ENCODE measurements at regions not wholly inside any gene's neighbourhood (a gene's known extent, or its start where the extent isn't known, plus 50 kb on each side); places are given as distances from the start of the nearest gene placed in this dataset.
A peak's percentile ranks its signal among the peaks of the same experiment; 100 is the strongest.
"Not testable (repeated sequence)": the region's sequence is repeated elsewhere in the genome, so short reads cannot be mapped to it uniquely, and the experiment has no call there.

- no peak for DNase-seq (ENCODE audit: low spot score)
These were observed 1344.3 kb downstream of the ADGRL3 start for GRCh38 chr4:62544428-62544827.

- DNase-seq (ENCODE audit: low spot score), result no peak
These were observed 1342.9 kb downstream of the ADGRL3 start for GRCh38 chr4:62543002-62543401.

- DNase-seq (ENCODE audit: low spot score), result no peak
These were observed 1333.4 kb downstream of the ADGRL3 start for GRCh38 chr4:62533573-62533972.

DNA sequence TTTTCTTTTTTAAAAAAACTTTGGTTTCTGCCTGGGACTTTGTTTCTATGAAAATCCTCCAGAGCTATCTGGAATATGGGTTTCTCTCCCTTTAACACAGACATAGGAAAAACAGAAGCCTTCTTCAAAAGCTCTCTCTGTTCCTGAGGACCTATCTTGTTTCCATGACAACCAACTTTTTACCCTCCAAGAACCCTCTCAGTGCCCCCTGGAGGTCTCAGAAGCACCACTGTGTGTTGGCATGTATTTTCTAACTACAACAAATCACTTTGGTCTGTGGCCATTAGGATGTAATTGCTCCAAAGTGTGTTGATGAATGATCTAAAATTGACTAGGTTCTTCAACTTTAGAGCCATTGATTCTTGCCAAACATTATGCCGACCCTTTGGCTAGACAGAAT is 1331.6 kb downstream of the ADGRL3 start:
- DNase-seq (ENCODE audit: low spot score), result peak; percentile 1

DNA sequence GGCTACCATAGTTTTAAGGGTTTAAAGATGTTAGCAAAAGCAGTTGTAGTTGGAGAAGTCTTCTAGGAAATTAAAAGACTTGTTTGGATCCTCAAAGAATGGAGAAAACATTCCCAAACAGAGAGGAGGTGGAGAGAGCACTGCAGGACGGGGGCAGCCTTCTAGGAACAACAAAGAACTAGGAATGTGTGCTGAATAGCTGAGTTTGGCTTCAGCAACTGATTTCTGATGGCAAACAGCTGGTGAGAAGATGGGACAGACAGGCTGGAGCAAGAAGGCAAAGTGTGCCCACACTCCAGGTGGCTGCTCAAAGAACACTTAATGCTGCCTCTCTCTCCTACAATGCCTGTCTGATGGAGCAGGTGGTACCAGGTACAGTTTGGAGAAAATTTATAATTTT is 1331.1 kb downstream of the ADGRL3 start:
- no peak for DNase-seq (ENCODE audit: low spot score)

GRCh38 chr4:62528874-62529273 is 1328.7 kb downstream of the ADGRL3 start:
- no peak for DNase-seq (ENCODE audit: low spot score)

GRCh38 chr4:62526671-62527070 is 1326.5 kb downstream of the ADGRL3 start:
- no peak for DNase-seq (ENCODE audit: low spot score)

DNA sequence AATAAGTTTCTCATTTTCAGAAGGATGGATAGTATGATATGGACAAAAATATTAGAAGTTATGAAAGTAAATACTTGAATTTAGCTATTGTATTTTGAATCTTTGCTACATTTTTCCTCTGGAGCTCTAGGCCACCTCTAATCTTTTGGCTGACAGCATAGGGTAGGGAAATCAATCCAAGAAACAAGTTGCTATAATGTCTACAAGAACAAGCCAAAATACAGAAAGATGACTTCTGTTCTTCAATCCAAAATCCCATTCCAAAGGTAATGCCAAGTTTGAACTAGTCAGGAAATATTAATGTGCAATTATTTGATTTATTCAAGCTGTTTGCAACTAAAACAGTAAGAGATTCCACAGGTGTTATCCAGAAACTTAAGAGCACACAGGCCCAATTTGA is 1323.1 kb downstream of the ADGRL3 start:
- no peak for DNase-seq (ENCODE audit: low spot score)

GRCh38 chr4:62522273-62522672 is 1322.1 kb downstream of the ADGRL3 start:
- no peak for DNase-seq (ENCODE audit: low spot score)

DNA sequence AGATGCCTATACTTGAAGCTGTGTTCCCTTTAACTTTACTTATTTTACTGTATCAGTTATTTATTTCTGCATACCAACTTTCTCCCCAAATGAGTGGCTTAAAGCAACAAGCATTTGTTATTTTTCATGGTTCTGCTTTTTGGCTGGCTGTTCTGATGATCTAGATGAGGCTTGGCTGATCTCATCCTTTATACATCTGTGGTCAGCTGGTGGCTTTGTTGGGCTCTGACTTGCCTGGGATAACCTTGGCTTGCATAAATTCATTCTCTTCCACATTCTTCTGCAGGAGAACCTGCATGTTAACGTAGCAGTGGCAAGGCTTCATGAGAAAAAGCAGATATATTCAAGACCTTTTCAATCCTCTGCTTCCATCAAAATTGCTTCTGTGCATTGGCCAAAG is 1317.6 kb downstream of the ADGRL3 start:
- DNase-seq (ENCODE audit: low spot score), result no peak

DNA sequence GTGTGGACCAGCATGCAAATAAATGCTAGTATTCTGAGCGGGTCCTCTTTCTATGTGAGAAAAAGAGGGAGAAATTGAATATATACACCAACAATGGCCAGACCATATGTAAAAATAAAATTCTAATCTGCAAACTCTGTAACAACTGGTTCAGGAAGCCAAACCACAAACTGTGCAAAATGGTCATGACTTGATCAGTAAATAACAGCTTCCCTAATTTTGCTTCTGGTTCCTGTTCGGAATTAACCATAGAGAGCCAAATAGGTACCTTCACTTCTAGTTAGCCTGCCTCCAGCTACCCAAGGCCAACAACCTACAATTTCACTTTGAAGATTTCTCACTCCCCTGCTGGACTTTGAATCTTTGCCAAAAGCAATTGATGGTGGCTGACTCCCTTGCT is 1313.2 kb downstream of the ADGRL3 start:
- no peak for DNase-seq (ENCODE audit: low spot score)

DNA sequence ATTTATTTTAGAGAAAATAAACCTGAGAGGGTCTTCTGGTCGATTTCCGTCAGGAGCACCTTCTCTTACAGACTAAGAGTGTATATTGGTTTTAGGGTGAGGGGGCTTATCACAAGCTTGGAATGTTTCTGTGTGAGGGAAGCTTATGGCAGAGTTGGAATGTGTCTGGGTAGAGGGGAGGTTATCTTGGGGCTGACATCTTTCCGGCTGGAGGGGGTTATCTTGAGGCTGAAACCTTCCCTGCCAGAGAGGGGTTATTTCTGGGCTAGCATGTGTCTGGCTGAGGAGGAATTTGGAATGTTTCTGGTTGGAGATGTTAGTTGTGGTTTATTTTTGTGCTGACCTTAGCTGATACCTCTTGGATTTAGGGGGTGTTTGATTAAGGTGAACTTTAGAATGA is 1312.1 kb downstream of the ADGRL3 start:
- no peak for DNase-seq (ENCODE audit: low spot score)

DNA sequence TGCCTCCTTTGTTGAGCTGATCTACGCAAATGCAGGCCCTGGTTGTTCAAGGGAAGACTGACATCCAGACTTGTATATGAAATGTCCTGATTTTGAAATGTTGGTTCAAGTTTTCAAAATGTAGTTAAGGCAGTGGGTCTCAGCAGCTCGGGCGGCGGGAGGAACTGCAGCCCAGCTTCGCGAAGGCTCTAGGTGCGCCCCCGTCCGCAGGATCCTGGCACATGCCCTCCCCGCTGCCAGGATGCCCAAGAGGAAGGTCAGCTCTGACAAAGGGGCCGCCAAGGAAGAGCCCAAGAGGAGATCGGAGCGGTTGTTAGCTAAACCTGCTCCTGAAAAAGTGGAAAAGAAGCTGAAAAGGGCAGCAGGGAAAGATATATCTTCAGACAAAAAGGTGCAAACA is 1310.1 kb downstream of the ADGRL3 start:
- no peak for DNase-seq (ENCODE audit: low spot score)

GRCh38 chr4:62500296-62500695 is 1300.2 kb downstream of the ADGRL3 start:
- no peak for DNase-seq (ENCODE audit: low spot score)

- DNase-seq (ENCODE audit: low spot score), result peak; percentile 4
These were observed 1294.9 kb downstream of the ADGRL3 start for GRCh38 chr4:62495032-62495431.

DNA sequence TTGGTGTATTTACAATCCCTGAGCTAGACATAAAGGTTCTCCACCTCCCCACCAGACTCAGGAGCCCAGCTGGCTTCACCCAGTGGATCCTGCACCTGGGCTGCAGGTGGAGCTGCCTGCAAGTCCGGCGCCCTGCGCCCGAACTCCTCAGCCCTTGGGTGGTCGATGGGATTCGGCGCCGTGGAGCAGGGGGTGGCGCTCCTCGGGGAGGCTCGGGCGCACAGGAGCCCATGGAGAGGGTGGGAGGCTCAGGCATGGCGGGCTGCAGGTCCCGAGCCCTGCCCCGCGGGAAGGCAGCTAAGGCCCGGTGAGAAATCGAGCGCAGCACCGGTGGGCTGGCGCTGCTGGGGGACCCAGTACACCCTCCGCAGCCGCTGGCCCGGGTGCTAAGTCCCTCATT is 1291.6 kb downstream of the ADGRL3 start:
- DNase-seq (ENCODE audit: low spot score), result not testable (repeated sequence)

DNA sequence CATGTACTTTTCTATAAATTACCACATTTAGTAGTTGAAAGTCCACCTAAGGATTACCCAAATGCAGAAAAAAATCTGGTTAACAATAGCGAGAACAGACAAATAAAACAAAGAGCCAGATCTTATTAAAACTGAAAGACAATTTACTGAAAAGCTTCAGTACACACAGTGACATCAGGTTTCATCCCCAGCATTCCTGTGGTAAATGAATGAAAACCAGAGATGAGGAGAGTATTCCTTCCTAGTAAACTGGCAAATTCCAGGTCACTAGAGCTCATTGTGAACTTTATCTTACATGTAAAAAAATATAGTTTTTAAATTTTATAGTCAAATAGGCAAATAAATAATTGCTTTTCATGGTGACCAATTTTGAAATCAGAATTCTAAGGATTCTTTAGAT is 1290.5 kb downstream of the ADGRL3 start:
- DNase-seq (ENCODE audit: low spot score), result no peak

GRCh38 chr4:62487016-62487415 is 1286.9 kb downstream of the ADGRL3 start:
- no peak for DNase-seq (ENCODE audit: low spot score)

GRCh38 chr4:62484357-62484756 is 1284.2 kb downstream of the ADGRL3 start:
- no peak for DNase-seq (ENCODE audit: low spot score)

GRCh38 chr4:62482355-62482754 is 1282.2 kb downstream of the ADGRL3 start:
- DNase-seq (ENCODE audit: low spot score), result no peak

GRCh38 chr4:62475596-62475995 is 1275.5 kb downstream of the ADGRL3 start:
- no peak for DNase-seq (ENCODE audit: low spot score)

DNA sequence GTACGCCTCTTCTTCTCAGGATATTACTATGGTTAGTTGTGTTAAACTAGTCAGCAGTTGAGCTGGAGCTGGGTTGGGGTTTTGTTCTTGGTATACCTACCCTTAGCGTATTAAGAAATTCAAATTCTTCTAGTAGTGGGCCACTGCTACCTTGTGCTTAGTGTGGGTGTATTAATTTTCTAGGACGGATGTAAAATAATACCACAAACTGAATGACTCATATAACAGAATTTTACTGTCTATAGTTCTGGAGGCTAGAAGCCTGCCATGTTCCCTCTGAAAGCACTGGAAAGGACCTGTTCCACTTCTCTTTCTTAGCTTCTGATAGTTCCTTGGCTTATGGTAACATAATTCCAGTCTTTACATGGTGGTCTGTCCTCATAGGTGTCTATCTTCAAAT is 1274.7 kb downstream of the ADGRL3 start:
- no peak for DNase-seq (ENCODE audit: low spot score)

- no peak for DNase-seq (ENCODE audit: low spot score)
These were observed 1270.9 kb downstream of the ADGRL3 start for GRCh38 chr4:62471021-62471420.

GRCh38 chr4:62470421-62470983 is 1270.4 kb downstream of the ADGRL3 start:
- no peak for DNase-seq (ENCODE audit: low spot score)
